ENCODE measurements at regions not wholly inside any gene's neighbourhood (a gene's known extent, or its start where the extent isn't known, plus 50 kb on each side); places are given as distances from the start of the nearest gene placed in this dataset.

GRCh38 chrX:121221322-121221977 is 174.0 kb downstream of the GLUD2 start:
- intact Hi-C loops (cut with micrococcal nuclease) = no loop called here
- no peak overlapping the region for H3K4me3 Mint-ChIP-seq
- no peaks in the 10 kb centered on the region for H3K36me3 Mint-ChIP-seq (ENCODE audit: low read depth)
- no peaks in the 10 kb centered on the region for H3K4me1 Mint-ChIP-seq (ENCODE audit: low read depth)
- H3K27ac Mint-ChIP-seq = no peak overlapping the region
- no peaks in the 10 kb centered on the region for H3K27me3 Mint-ChIP-seq
- no peaks in the 10 kb centered on the region for H3K9me3 Mint-ChIP-seq

GRCh38 chrX:121227888-121228287 is 180.5 kb downstream of the GLUD2 start:
- Mint-ChIP-seq H3K36me3 (ENCODE audit: low read depth) (no peaks in the 10 kb centered on the region), H3K4me1 (ENCODE audit: low read depth) (no peaks in the 10 kb centered on the region), H3K9me3 (no peaks in the 10 kb centered on the region), H3K27me3 (no peaks in the 10 kb centered on the region), H3K4me3 (no peak overlapping the region), H3K27ac (no peak overlapping the region)
- intact Hi-C loops (cut with micrococcal nuclease) = no loop called here

- Mint-ChIP-seq H3K27me3 (no peaks in the 10 kb centered on the region), H3K36me3 (ENCODE audit: low read depth) (no peaks in the 10 kb centered on the region), H3K4me1 (ENCODE audit: low read depth) (no peaks in the 10 kb centered on the region), H3K4me3 (no peak overlapping the region), H3K27ac (no peak overlapping the region), H3K9me3 (no peaks in the 10 kb centered on the region)
- intact Hi-C loops (cut with micrococcal nuclease) = no loop called here
Observed at GRCh38 chrX:121231566-121232358, 184.4 kb downstream of the GLUD2 start.

- Mint-ChIP-seq H3K27me3 (no peaks in the 10 kb centered on the region), H3K4me1 (ENCODE audit: low read depth) (no peaks in the 10 kb centered on the region), H3K9me3 (no peaks in the 10 kb centered on the region), H3K36me3 (ENCODE audit: low read depth) (no peaks in the 10 kb centered on the region), H3K27ac (no peak overlapping the region), H3K4me3 (no peak overlapping the region)
- intact Hi-C loops (cut with micrococcal nuclease) = no loop called here
Observed at GRCh38 chrX:121236040-121236439, 188.6 kb downstream of the GLUD2 start.

GRCh38 chrX:121238093-121238492 is 190.7 kb downstream of the GLUD2 start:
- Mint-ChIP-seq H3K4me3 (no peak overlapping the region), H3K27me3 (no peaks in the 10 kb centered on the region), H3K9me3 (no peaks in the 10 kb centered on the region), H3K4me1 (ENCODE audit: low read depth) (no peaks in the 10 kb centered on the region), H3K27ac (no peak overlapping the region), H3K36me3 (ENCODE audit: low read depth) (no peaks in the 10 kb centered on the region)
- intact Hi-C loops (cut with micrococcal nuclease) = no loop called here

GRCh38 chrX:121244511-121244910 is 197.1 kb downstream of the GLUD2 start:
- Mint-ChIP-seq H3K36me3 (ENCODE audit: low read depth) (no peaks in the 10 kb centered on the region), H3K4me3 (no peak overlapping the region), H3K4me1 (ENCODE audit: low read depth) (no peaks in the 10 kb centered on the region), H3K9me3 (no peaks in the 10 kb centered on the region), H3K27ac (no peak overlapping the region), H3K27me3 (no peaks in the 10 kb centered on the region)
- intact Hi-C loops (cut with micrococcal nuclease) = no loop called here

GRCh38 chrX:121245763-121246162 is 198.4 kb downstream of the GLUD2 start:
- H3K27me3 Mint-ChIP-seq = no peaks in the 10 kb centered on the region
- intact Hi-C loops (cut with micrococcal nuclease) = no loop called here
- no peaks in the 10 kb centered on the region for H3K4me1 Mint-ChIP-seq (ENCODE audit: low read depth)
- H3K4me3 Mint-ChIP-seq = no peak overlapping the region
- no peaks in the 10 kb centered on the region for H3K9me3 Mint-ChIP-seq
- no peak overlapping the region for H3K27ac Mint-ChIP-seq
- no peaks in the 10 kb centered on the region for H3K36me3 Mint-ChIP-seq (ENCODE audit: low read depth)

- H3K36me3 Mint-ChIP-seq (ENCODE audit: low read depth) = no peaks in the 10 kb centered on the region
- no peaks in the 10 kb centered on the region for H3K9me3 Mint-ChIP-seq
- no peak overlapping the region for H3K4me3 Mint-ChIP-seq
- H3K4me1 Mint-ChIP-seq (ENCODE audit: low read depth) = no peaks in the 10 kb centered on the region
- H3K27ac Mint-ChIP-seq = no peak overlapping the region
- no peaks in the 10 kb centered on the region for H3K27me3 Mint-ChIP-seq
- intact Hi-C loops (cut with micrococcal nuclease) = no loop called here
Observed at GRCh38 chrX:121254336-121254735, 206.9 kb downstream of the GLUD2 start.

- no peaks in the 10 kb centered on the region for H3K9me3 Mint-ChIP-seq
- H3K4me3 Mint-ChIP-seq = no peak overlapping the region
- H3K4me1 Mint-ChIP-seq (ENCODE audit: low read depth) = no peaks in the 10 kb centered on the region
- no peaks in the 10 kb centered on the region for H3K27me3 Mint-ChIP-seq
- H3K27ac Mint-ChIP-seq = no peak overlapping the region
- no peaks in the 10 kb centered on the region for H3K36me3 Mint-ChIP-seq (ENCODE audit: low read depth)
- intact Hi-C loops (cut with micrococcal nuclease) = no loop called here
Observed at GRCh38 chrX:121256647-121257046, 209.2 kb downstream of the GLUD2 start.

GRCh38 chrX:121258545-121258944 is 211.1 kb downstream of the GLUD2 start:
- H3K4me1 Mint-ChIP-seq (ENCODE audit: low read depth) = no peaks in the 10 kb centered on the region
- H3K36me3 Mint-ChIP-seq (ENCODE audit: low read depth) = no peaks in the 10 kb centered on the region
- no peak overlapping the region for H3K4me3 Mint-ChIP-seq
- H3K27me3 Mint-ChIP-seq = no peaks in the 10 kb centered on the region
- intact Hi-C loops (cut with micrococcal nuclease) = no loop called here
- H3K9me3 Mint-ChIP-seq = no peaks in the 10 kb centered on the region
- H3K27ac Mint-ChIP-seq = no peak overlapping the region

GRCh38 chrX:121259170-121259569 is 211.8 kb downstream of the GLUD2 start:
- Mint-ChIP-seq H3K4me1 (ENCODE audit: low read depth) (no peaks in the 10 kb centered on the region), H3K27me3 (no peaks in the 10 kb centered on the region), H3K27ac (no peak overlapping the region), H3K4me3 (no peak overlapping the region), H3K36me3 (ENCODE audit: low read depth) (no peaks in the 10 kb centered on the region), H3K9me3 (no peaks in the 10 kb centered on the region)
- intact Hi-C loops (cut with micrococcal nuclease) = no loop called here

GRCh38 chrX:121260596-121261240 is 213.3 kb downstream of the GLUD2 start:
- Mint-ChIP-seq H3K4me3 (no peak overlapping the region), H3K27me3 (no peaks in the 10 kb centered on the region), H3K27ac (no peak overlapping the region), H3K36me3 (ENCODE audit: low read depth) (no peaks in the 10 kb centered on the region), H3K9me3 (no peaks in the 10 kb centered on the region), H3K4me1 (ENCODE audit: low read depth) (no peaks in the 10 kb centered on the region)
- intact Hi-C loops (cut with micrococcal nuclease) = no loop called here

- Mint-ChIP-seq H3K36me3 (ENCODE audit: low read depth) (no peaks in the 10 kb centered on the region), H3K9me3 (peaks cover 15% of the 10 kb centered on the region), H3K27ac (no peak overlapping the region), H3K4me1 (ENCODE audit: low read depth) (no peaks in the 10 kb centered on the region), H3K27me3 (no peaks in the 10 kb centered on the region), H3K4me3 (no peak overlapping the region)
- intact Hi-C loops (cut with micrococcal nuclease) = no loop called here
Observed at GRCh38 chrX:121283921-121284320, 236.5 kb downstream of the GLUD2 start.

GRCh38 chrX:121298499-121298898 is 251.1 kb downstream of the GLUD2 start:
- Mint-ChIP-seq H3K36me3 (ENCODE audit: low read depth) (no peaks in the 10 kb centered on the region), H3K4me3 (no peak overlapping the region), H3K27me3 (no peaks in the 10 kb centered on the region), H3K4me1 (ENCODE audit: low read depth) (no peaks in the 10 kb centered on the region), H3K9me3 (no peaks in the 10 kb centered on the region), H3K27ac (no peak overlapping the region)
- intact Hi-C loops (cut with micrococcal nuclease) = no loop called here
